Trophoblast cell (in vitro differentiated cells and primary cell): ENCODE measurements at regions not wholly inside any gene's neighbourhood (a gene's known extent, or its start where the extent isn't known, plus 50 kb on each side); places are given as distances from the start of the nearest gene placed in this dataset.

Source experiments
- DNase-seq, 2 donors: peaks; one replicate each; pipeline ENCODE4 v3.0.0-alpha.2; 2016
- H2AFZ ChIP-seq: 2 replicates; pipeline ENCODE4 v1.6.1; 2013; ENCODE audit warnings: low read length, moderate library complexity, mild to moderate bottlenecking; ENCODE audit not compliant: insufficient read depth, poor library complexity
- H2AK5ac ChIP-seq: 2 replicates; pipeline ENCODE4 v1.6.1; 2013; ENCODE audit warnings: mild to moderate bottlenecking, low read length
- H2BK120ac ChIP-seq: 2 replicates; pipeline ENCODE4 v1.6.1; 2013; ENCODE audit warnings: low read length, mild to moderate bottlenecking, moderate library complexity; ENCODE audit not compliant: insufficient read depth, poor library complexity
- H2BK12ac ChIP-seq: 2 replicates; pipeline ENCODE4 v1.6.1; 2013; ENCODE audit warnings: mild to moderate bottlenecking, low read length, moderate library complexity
- H2BK5ac ChIP-seq: 2 replicates; pipeline ENCODE4 v1.6.1; 2013; ENCODE audit warnings: low read length, low read depth, moderate library complexity, mild to moderate bottlenecking; ENCODE audit not compliant: poor library complexity
- H3K14ac ChIP-seq: 2 replicates; pipeline ENCODE4 v1.6.1; 2013; ENCODE audit warnings: mild to moderate bottlenecking, low read length
- H3K18ac ChIP-seq: 2 replicates; pipeline ENCODE4 v1.6.1; 2013; ENCODE audit warnings: mild to moderate bottlenecking, low read length
- H3K23ac ChIP-seq: 2 replicates; pipeline ENCODE4 v1.6.1; 2013; ENCODE audit warnings: low read length
- H3K27ac ChIP-seq: 2 replicates; pipeline ENCODE4 v1.5.1; 2013; ENCODE audit warnings: low read depth, mild to moderate bottlenecking, inconsistent platforms, low read length, moderate library complexity
- H3K27me3 ChIP-seq: 2 replicates; pipeline ENCODE4 v1.6.1; 2013; ENCODE audit warnings: inconsistent platforms, mild to moderate bottlenecking, low read length, moderate library complexity; ENCODE audit not compliant: insufficient read depth
- H3K36me3 ChIP-seq, 2 experiments: 1 replicate in 1 of 2; 2 replicates in 1 of 2; pipeline ENCODE4 v1.6.1; 2013; ENCODE audit warnings: low read length in 2 of 2, mild to moderate bottlenecking in 2 of 2, moderate library complexity in 1 of 2; ENCODE audit not compliant: insufficient read depth in 2 of 2, control insufficient read depth in 1 of 2
- H3K4ac ChIP-seq: 2 replicates; pipeline ENCODE4 v1.6.1; 2013; ENCODE audit warnings: low read depth, mild to moderate bottlenecking, low read length, moderate library complexity
- H3K4me1 ChIP-seq, 2 experiments: 1 replicate in 1 of 2; 2 replicates in 1 of 2; pipeline ENCODE4 v1.6.1; 2013; ENCODE audit warnings: low read length in 2 of 2, mild to moderate bottlenecking in 2 of 2, moderate library complexity in 1 of 2; ENCODE audit not compliant: insufficient read depth in 2 of 2, control insufficient read depth in 1 of 2
- H3K4me2 ChIP-seq: 2 replicates; pipeline ENCODE4 v1.6.1; 2013; ENCODE audit warnings: inconsistent platforms, mild to moderate bottlenecking, low read length, moderate library complexity
- H3K4me3 ChIP-seq: 2 replicates; pipeline ENCODE4 v1.5.1; 2013; ENCODE audit warnings: mild to moderate bottlenecking, low read depth, low read length, inconsistent platforms
- H3K79me1 ChIP-seq: one replicate; pipeline ENCODE4 v1.6.1; 2013; ENCODE audit warnings: low read length
- H3K79me2 ChIP-seq: 2 replicates; pipeline ENCODE4 v1.6.1; 2013; ENCODE audit warnings: low read length, mild to moderate bottlenecking; ENCODE audit not compliant: control insufficient read depth, insufficient read depth, poor library complexity
- H3K9ac ChIP-seq: 2 replicates; pipeline ENCODE4 v1.6.1; 2013; ENCODE audit warnings: mild to moderate bottlenecking, low read length
- H3K9me3 ChIP-seq: 2 replicates; pipeline ENCODE4 v1.6.1; 2013; ENCODE audit warnings: low read depth, mild to moderate bottlenecking, control low read depth, inconsistent platforms, low read length; ENCODE audit not compliant: insufficient read depth
- H4K12ac ChIP-seq: 2 replicates; pipeline ENCODE4 v1.6.1; 2013; ENCODE audit warnings: low read depth, mild to moderate bottlenecking, low read length, moderate library complexity
- H4K8ac ChIP-seq: 2 replicates; pipeline ENCODE4 v1.6.1; 2013; ENCODE audit warnings: low read depth, mild to moderate bottlenecking, low read length, moderate library complexity
- H4K91ac ChIP-seq: one replicate; pipeline ENCODE4 v1.6.1; 2013; ENCODE audit warnings: low read depth, mild to moderate bottlenecking, low read length, moderate library complexity
- WGBS: extraction: QIAGEN DNeasy Blood & Tissue Kit; methylation state at CpG from one replicate; pipeline ENCODE4 v1.1.7; 2013; ENCODE audit warnings: missing lambda C conversion rate; ENCODE audit not compliant: insufficient read length, insufficient coverage; ENCODE audit errors: extremely low coverage; 5-methylcytosine and 5-hydroxymethylcytosine counted together

DNA sequence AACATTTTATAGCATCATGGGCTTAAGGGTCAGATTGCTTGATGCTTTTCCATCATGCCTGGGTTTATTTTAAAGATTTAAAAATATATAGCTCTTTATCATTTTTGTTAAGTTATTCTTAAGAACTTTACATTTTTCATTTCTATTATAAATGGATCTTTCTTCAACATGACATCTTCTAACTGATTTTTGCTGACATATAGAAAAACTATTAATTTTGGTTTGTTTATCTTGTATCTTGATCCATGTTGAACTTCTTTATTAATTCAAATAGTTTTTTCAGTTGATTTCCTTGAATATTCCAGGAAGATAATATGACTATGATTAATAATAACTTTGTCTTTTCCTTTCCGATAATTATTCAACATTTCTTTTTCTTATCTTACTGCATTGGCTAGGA is 237.9 kb upstream of the CLINT1 start:
- H3K9ac ChIP-seq, result no peak overlapping the region
- H2AK5ac ChIP-seq, result no peak overlapping the region
- no peaks in the 10 kb centered on the region for H3K36me3 ChIP-seq
- H3K23ac ChIP-seq, result no peak overlapping the region
- H2AFZ ChIP-seq, result no peak overlapping the region
- H2BK120ac ChIP-seq, result no peak overlapping the region
- no peak overlapping the region for H3K27ac ChIP-seq
- H3K18ac ChIP-seq, result no peak overlapping the region
- H3K79me2 ChIP-seq, result no peaks in the 10 kb centered on the region
- H3K4me1 ChIP-seq, result no peaks in the 10 kb centered on the region
- H3K9me3 ChIP-seq, result peaks cover 1% of the 10 kb centered on the region
- no peaks in the 10 kb centered on the region for H3K27me3 ChIP-seq
- H3K79me1 ChIP-seq, result no peaks in the 10 kb centered on the region
- H4K8ac ChIP-seq, result no peak overlapping the region
- no peak overlapping the region for H3K4me3 ChIP-seq
- no peak overlapping the region for H3K4ac ChIP-seq
- no peak overlapping the region for H3K4me2 ChIP-seq
- no peak overlapping the region for H2BK12ac ChIP-seq
- WGBS, result no CpG with 5 or more reads among the region's 1 CpG
- no peak overlapping the region for H3K14ac ChIP-seq
- H2BK5ac ChIP-seq, result no peak overlapping the region
- H4K91ac ChIP-seq, result no peak overlapping the region
- no peak overlapping the region for H4K12ac ChIP-seq
- no peak for DNase-seq

DNA sequence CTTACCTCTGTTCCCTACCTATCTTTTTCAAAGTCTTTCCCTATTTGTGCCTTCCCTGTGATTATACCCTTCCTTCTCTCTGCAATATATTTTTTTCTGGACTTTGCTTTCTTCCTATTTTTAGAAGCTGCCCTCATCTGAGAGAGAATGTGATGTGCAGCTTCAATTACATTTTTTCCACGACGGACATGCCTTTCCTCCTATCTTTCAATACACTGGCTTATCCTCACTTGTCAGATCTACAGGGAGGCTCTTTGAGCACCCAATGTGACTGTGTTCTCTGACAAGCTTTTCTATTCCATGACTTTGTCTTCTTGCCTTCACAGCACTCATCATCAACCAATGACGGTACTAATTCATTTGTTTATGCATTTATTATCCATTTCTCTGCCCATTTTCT is 227.9 kb upstream of the CLINT1 start:
- Histone ChIP-seq H3K79me2 (no peaks in the 10 kb centered on the region), H3K27ac (no peak overlapping the region), H3K27me3 (no peaks in the 10 kb centered on the region), H3K4me3 (no peak overlapping the region), H2BK120ac (no peak overlapping the region), H3K79me1 (no peaks in the 10 kb centered on the region), H3K9me3 (no peaks in the 10 kb centered on the region), H3K36me3 (no peaks in the 10 kb centered on the region), H3K23ac (no peak overlapping the region), H4K8ac (no peak overlapping the region), H4K91ac (no peak overlapping the region), H2AFZ (no peak overlapping the region), H3K18ac (no peak overlapping the region), H2BK5ac (no peak overlapping the region), H3K4me1 (peaks cover 2% of the 10 kb centered on the region in 2 experiments), H3K9ac (no peak overlapping the region), H2BK12ac (no peak overlapping the region), H3K14ac (no peak overlapping the region), H4K12ac (no peak overlapping the region), H3K4me2 (no peak overlapping the region), H2AK5ac (no peak overlapping the region), H3K4ac (no peak overlapping the region)
- WGBS, result no CpG with 5 or more reads among the region's 3 CpGs
- peak in 1 of 2 donors; percentile 55 for DNase-seq

DNA sequence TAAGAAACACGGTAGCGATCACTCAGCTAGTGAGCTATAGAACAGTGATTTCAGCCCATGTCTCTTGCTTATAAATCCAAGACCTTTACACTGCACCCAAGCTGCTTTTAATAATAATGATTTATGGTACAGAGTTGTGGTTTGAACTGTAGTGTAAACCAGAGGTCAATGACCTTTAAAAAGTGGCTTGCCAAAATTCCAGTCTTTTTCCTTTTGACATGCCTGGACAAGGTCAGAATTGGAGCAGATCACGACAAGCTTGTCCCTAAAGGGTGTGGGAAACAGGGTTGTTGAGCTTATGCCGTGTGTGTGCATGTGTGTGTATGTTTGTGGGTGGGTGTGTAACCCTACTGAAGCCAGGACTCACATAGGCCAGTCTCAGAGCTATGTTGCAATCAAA is 225.3 kb upstream of the CLINT1 start:
- Histone ChIP-seq H3K4me2 (no peak overlapping the region), H2BK120ac (no peak overlapping the region), H3K4ac (no peak overlapping the region), H4K8ac (no peak overlapping the region), H2AK5ac (no peak overlapping the region), H3K4me3 (no peak overlapping the region), H4K91ac (no peak overlapping the region), H3K36me3 (no peaks in the 10 kb centered on the region), H3K9me3 (no peaks in the 10 kb centered on the region), H3K23ac (no peak overlapping the region), H3K27ac (no peak overlapping the region), H4K12ac (no peak overlapping the region), H2BK12ac (no peak overlapping the region), H2BK5ac (no peak overlapping the region), H3K9ac (no peak overlapping the region), H3K4me1 (peaks cover 2% of the 10 kb centered on the region in 2 experiments), H3K79me1 (no peaks in the 10 kb centered on the region), H2AFZ (no peak overlapping the region), H3K79me2 (no peaks in the 10 kb centered on the region), H3K18ac (no peak overlapping the region), H3K14ac (no peak overlapping the region), H3K27me3 (no peaks in the 10 kb centered on the region)
- WGBS, result no CpG with 5 or more reads among the region's 4 CpGs
- no peak for DNase-seq

DNA sequence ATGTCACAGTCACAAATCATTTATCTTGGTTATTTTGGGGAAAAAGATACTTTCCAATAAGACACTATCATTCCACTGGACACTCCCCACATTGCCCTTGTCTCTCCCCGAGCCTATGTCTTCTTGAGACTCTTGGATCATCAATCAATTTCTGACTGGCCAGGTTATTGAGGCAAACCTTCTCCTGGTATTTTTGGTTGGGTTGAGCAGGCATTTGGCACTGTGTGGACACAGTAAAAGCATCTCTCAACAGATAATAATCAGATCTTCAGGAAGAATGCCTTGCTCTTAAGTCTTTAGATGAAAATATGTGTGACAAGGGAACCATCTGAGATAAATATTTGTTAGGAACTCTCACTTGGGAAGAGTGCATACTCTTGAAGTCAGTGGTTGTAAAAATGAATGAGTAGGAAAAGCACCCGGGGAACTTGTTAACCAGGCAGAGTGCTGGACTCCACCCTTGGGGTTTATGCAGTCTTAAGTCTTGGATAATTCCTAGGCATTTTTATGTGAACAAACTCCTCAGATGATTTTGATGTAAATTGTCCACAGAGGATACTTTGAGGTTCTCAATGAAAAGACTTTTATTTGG is 223.8 kb upstream of the CLINT1 start:
- Histone ChIP-seq H4K12ac (no peak overlapping the region), H3K23ac (no peak overlapping the region), H3K27me3 (no peaks in the 10 kb centered on the region), H3K14ac (no peak overlapping the region), H3K18ac (no peak overlapping the region), H2BK120ac (no peak overlapping the region), H3K4me3 (no peak overlapping the region), H3K79me1 (no peaks in the 10 kb centered on the region), H3K79me2 (no peaks in the 10 kb centered on the region), H2BK5ac (no peak overlapping the region), H2AFZ (no peak overlapping the region), H3K27ac (no peak overlapping the region), H3K9me3 (no peaks in the 10 kb centered on the region), H2BK12ac (no peak overlapping the region), H3K9ac (no peak overlapping the region), H4K8ac (no peak overlapping the region), H3K4me2 (no peak overlapping the region), H2AK5ac (no peak overlapping the region), H3K36me3 (no peaks in the 10 kb centered on the region), H3K4ac (no peak overlapping the region), H4K91ac (no peak overlapping the region), H3K4me1 (peaks cover 2% of the 10 kb centered on the region in 2 experiments)
- DNase-seq, result peak in 1 of 2 donors; percentile 70
- WGBS, result no CpG with 5 or more reads among the region's 2 CpGs
